ENCODE measurements at regions not wholly inside any gene's neighbourhood (a gene's known extent, or its start where the extent isn't known, plus 50 kb on each side); places are given as distances from the start of the nearest gene placed in this dataset.

- TF ChIP-seq CTCF (optimal IDR thresholded peaks at IDR 0.05 in 1 of 3, IDR thresholded peaks at IDR 0.05 in 1 of 3, conservative IDR thresholded peaks at IDR 0.05 in 1 of 3; ENCODE audit: extremely low read depth in 1 of 3, insufficient read depth in 2 of 3, low read length in 3 of 3) (no peak), EZH2 (IDR thresholded peaks at IDR 0.05; ENCODE audit: low read length) (no peak)
Measured at GRCh38 chr13:75073786-75074185, 408.2 kb downstream of the TBC1D4 start.
